Lower leg skin (tissue), 3 donors: ENCODE measurements at regions not wholly inside any gene's neighbourhood (a gene's known extent, or its start where the extent isn't known, plus 50 kb on each side); places are given as distances from the start of the nearest gene placed in this dataset.

Source experiments
- CTCF ChIP-seq, 3 donors: fragments of 450-650 bp; IDR thresholded peaks; one replicate each; pipeline ENCODE4 v1.5.1; 2016; ENCODE audit warnings: antibody characterized with exemption in 3 of 3, mild to moderate bottlenecking in 3 of 3, moderate library complexity in 2 of 3
- POLR2A ChIP-seq, 2 donors: fragments of 450-650 bp; IDR thresholded peaks; one replicate each; pipeline ENCODE4 v1.6.1; 2016 to 2017; ENCODE audit warnings: antibody characterized with exemption in 2 of 2, mild to moderate bottlenecking in 1 of 2, moderate library complexity in 1 of 2

- no peak for TF ChIP-seq CTCF (IDR thresholded peaks at IDR 0.05)
- no peak for TF ChIP-seq POLR2A (IDR thresholded peaks at IDR 0.05)
Measured at GRCh38 chr10:132130286-132131265, 56.2 kb upstream of the DPYSL4 start.
